ENCODE measurements at regions not wholly inside any gene's neighbourhood (a gene's known extent, or its start where the extent isn't known, plus 50 kb on each side); places are given as distances from the start of the nearest gene placed in this dataset.

GRCh38 chr2:217420854-217421253, 561.0 kb upstream of the TNP1 start (continued):
- TF ChIP-seq, protein P1, sequence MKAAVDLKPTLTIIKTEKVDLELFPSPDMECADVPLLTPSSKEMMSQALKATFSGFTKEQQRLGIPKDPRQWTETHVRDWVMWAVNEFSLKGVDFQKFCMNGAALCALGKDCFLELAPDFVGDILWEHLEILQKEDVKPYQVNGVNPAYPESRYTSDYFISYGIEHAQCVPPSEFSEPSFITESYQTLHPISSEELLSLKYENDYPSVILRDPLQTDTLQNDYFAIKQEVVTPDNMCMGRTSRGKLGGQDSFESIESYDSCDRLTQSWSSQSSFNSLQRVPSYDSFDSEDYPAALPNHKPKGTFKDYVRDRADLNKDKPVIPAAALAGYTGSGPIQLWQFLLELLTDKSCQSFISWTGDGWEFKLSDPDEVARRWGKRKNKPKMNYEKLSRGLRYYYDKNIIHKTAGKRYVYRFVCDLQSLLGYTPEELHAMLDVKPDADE (IDR thresholded peaks at IDR 0.05) = no peak
- TF ChIP-seq, protein P2, sequence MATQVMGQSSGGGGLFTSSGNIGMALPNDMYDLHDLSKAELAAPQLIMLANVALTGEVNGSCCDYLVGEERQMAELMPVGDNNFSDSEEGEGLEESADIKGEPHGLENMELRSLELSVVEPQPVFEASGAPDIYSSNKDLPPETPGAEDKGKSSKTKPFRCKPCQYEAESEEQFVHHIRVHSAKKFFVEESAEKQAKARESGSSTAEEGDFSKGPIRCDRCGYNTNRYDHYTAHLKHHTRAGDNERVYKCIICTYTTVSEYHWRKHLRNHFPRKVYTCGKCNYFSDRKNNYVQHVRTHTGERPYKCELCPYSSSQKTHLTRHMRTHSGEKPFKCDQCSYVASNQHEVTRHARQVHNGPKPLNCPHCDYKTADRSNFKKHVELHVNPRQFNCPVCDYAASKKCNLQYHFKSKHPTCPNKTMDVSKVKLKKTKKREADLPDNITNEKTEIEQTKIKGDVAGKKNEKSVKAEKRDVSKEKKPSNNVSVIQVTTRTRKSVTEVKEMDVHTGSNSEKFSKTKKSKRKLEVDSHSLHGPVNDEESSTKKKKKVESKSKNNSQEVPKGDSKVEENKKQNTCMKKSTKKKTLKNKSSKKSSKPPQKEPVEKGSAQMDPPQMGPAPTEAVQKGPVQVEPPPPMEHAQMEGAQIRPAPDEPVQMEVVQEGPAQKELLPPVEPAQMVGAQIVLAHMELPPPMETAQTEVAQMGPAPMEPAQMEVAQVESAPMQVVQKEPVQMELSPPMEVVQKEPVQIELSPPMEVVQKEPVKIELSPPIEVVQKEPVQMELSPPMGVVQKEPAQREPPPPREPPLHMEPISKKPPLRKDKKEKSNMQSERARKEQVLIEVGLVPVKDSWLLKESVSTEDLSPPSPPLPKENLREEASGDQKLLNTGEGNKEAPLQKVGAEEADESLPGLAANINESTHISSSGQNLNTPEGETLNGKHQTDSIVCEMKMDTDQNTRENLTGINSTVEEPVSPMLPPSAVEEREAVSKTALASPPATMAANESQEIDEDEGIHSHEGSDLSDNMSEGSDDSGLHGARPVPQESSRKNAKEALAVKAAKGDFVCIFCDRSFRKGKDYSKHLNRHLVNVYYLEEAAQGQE (IDR thresholded peaks at IDR 0.05; ENCODE audit: unreplicated experiment) = no peak
- no peak for TF ChIP-seq ZNF114 (CRISPR knock-in tag; IDR thresholded peaks at IDR 0.05)

- H3K4me3 Mint-ChIP-seq = no peak overlapping the region
- Histone ChIP-seq H3K79me2 (replicated peaks; ENCODE audit: insufficient read depth) (no peaks in the 10 kb centered on the region), H3F3A (replicated peaks; ENCODE audit: low read depth) (no peaks in the 10 kb centered on the region), H3K36me3 (ENCODE audit: insufficient read depth) (no peaks in the 10 kb centered on the region), H3K4me2 (no peak overlapping the region), H3K4me1 (ENCODE audit: insufficient read depth) (no peaks in the 10 kb centered on the region), H3K9me2 (ENCODE audit: insufficient read depth) (no peaks in the 10 kb centered on the region), H3K27me3 (ENCODE audit: insufficient read depth) (no peaks in the 10 kb centered on the region), H3K4me3 (no peak overlapping the region), H3K27ac (ENCODE audit: low read depth) (no peak overlapping the region), H4K20me1 (replicated peaks; ENCODE audit: insufficient read depth) (no peaks in the 10 kb centered on the region), H2AFZ (no peak overlapping the region)
- no peaks in the 10 kb centered on the region for H3K36me3 Mint-ChIP-seq (ENCODE audit: low read depth)
- no peaks in the 10 kb centered on the region for H3K27me3 Mint-ChIP-seq (ENCODE audit: insufficient read depth, low read depth, poor library complexity)
- H3K4me1 Mint-ChIP-seq = no peaks in the 10 kb centered on the region
- ATAC-seq = no peak
- H3K27ac Mint-ChIP-seq = no peak overlapping the region
- no peak for DNase-seq (ENCODE audit: low spot score)
- no peaks in the 10 kb centered on the region for H3K9me3 Mint-ChIP-seq
- TF ChIP-seq EZH2 (IDR thresholded peaks at IDR 0.05; ENCODE audit: low read depth, unreplicated experiment) (no peak), JUNB (IDR thresholded peaks at IDR 0.05; ENCODE audit: unreplicated experiment) (no peak), EZH2phosphoT487 (IDR thresholded peaks at IDR 0.05; ENCODE audit: unreplicated experiment) (no peak), ZNF114 (CRISPR knock-in tag; IDR thresholded peaks at IDR 0.05) (no peak), ZNF462 (CRISPR knock-in tag; IDR thresholded peaks at IDR 0.05) (no peak), POLR2AphosphoS5 (IDR thresholded peaks at IDR 0.05; ENCODE audit: low read depth) (no peak), NANOG (IDR thresholded peaks at IDR 0.05; ENCODE audit: borderline replicate concordance) (no peak), ZNF331 (CRISPR knock-in tag; IDR thresholded peaks at IDR 0.05; ENCODE audit: low read depth) (no peak)
- TF ChIP-seq, protein P3, sequence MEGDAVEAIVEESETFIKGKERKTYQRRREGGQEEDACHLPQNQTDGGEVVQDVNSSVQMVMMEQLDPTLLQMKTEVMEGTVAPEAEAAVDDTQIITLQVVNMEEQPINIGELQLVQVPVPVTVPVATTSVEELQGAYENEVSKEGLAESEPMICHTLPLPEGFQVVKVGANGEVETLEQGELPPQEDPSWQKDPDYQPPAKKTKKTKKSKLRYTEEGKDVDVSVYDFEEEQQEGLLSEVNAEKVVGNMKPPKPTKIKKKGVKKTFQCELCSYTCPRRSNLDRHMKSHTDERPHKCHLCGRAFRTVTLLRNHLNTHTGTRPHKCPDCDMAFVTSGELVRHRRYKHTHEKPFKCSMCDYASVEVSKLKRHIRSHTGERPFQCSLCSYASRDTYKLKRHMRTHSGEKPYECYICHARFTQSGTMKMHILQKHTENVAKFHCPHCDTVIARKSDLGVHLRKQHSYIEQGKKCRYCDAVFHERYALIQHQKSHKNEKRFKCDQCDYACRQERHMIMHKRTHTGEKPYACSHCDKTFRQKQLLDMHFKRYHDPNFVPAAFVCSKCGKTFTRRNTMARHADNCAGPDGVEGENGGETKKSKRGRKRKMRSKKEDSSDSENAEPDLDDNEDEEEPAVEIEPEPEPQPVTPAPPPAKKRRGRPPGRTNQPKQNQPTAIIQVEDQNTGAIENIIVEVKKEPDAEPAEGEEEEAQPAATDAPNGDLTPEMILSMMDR (conservative IDR thresholded peaks at IDR 0.05; ENCODE audit: low read depth in 2 of 2) = no peak
- TF ChIP-seq, protein P1 (IDR thresholded peaks at IDR 0.05) = no peak
Observed at GRCh38 chr2:217419055-217419671, 559.3 kb upstream of the TNP1 start.
